DMS153 treated with DMSO at 0.1 percent for 48 hours (cell line): ENCODE measurements at regions not wholly inside any gene's neighbourhood (a gene's known extent, or its start where the extent isn't known, plus 50 kb on each side); places are given as distances from the start of the nearest gene placed in this dataset.
"Not testable (repeated sequence)": the region's sequence is repeated elsewhere in the genome, so short reads cannot be mapped to it uniquely, and the experiment has no call there.

ENCODE experiments used
- DNase-seq: peaks from one replicate; lab custom pipeline; 2025; ENCODE audit not compliant: unreplicated experiment; lab: John Stamatoyannopoulos, UW

- no peak for DNase-seq
Measured at GRCh38 chr3:153640689-153641665, 479.0 kb downstream of the RAP2B start.

GRCh38 chr3:153642576-153642975 lies 478.6 kb upstream of the ARHGEF26 start:
- DNase-seq = not testable (repeated sequence)

DNA sequence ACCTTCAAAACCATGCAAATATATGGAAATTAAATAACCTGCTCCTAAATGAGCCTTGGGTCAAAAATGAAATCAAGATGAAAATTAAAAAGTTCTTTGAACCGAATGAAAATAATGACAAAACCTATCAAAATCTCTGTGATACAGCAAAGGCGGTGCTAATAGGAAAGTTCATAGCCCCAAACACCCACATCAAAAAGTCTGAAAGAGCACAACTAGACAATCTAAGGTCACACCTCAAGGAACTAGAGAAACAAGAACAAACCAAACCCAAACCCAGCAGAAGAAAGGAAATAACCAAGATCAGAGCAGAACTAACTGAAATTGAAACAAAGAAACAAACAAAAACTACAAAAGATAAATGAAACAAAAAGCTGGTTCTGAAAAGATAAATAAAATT lies 477.7 kb upstream of the ARHGEF26 start:
- DNase-seq = not testable (repeated sequence)

DNA sequence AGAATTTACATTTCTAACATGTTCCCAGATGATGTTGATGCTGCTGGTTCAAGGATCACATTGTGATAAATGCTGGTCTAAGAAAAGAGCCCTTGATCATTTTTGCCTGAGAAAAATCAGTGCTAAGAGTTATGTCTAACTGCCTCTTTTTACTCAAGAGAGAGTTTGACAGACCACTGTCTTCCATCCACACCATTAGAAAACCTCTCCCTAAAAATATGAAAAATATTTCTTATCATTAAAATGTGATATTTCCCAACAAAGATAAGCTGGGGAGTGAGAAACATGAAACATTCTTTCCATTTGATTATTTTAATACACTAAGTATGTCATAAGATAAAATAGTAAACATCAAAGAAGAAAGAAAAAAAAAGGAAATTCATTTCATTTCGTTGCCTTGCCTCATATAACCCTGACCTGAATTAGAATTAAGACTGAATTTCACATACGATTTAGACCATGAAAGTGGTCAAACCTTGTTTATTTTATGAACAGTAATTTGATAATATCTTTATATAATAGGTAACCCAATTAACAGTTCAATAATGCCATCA lies 471.8 kb upstream of the ARHGEF26 start:
- no peak for DNase-seq

GRCh38 chr3:153652076-153652475 lies 469.1 kb upstream of the ARHGEF26 start:
- DNase-seq = no peak

GRCh38 chr3:153657046-153657445 lies 464.1 kb upstream of the ARHGEF26 start:
- DNase-seq = no peak

- no peak for DNase-seq
Measured at GRCh38 chr3:153657461-153657860, 463.7 kb upstream of the ARHGEF26 start.

- no peak for DNase-seq
Measured at GRCh38 chr3:153658136-153658535, 463.1 kb upstream of the ARHGEF26 start.

- DNase-seq = no peak
Measured at GRCh38 chr3:153666991-153667740, 454.0 kb upstream of the ARHGEF26 start.

- DNase-seq = no peak
Measured at GRCh38 chr3:153669527-153669926, 451.7 kb upstream of the ARHGEF26 start.

GRCh38 chr3:153670577-153670976 lies 450.6 kb upstream of the ARHGEF26 start:
- DNase-seq = no peak

DNA sequence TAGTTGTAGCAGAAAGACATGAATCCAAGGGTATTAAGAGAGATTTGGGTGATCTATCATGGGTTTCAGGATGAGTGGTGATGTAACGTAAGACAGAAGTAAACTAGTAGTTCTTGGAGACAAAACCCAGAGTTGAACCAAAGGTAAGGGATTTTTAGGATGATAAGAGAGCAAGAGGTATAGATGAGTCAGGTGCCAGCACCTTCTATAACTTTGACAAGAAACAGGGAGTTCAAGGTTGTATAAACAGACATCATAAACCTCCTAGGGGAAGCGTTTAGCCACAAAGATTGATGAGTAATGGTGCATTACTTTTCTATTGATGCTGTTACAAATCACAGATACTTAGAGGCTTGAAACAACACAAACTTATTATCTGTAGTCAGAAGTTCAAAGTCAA lies 447.3 kb upstream of the ARHGEF26 start:
- no peak for DNase-seq

- no peak for DNase-seq
Measured at GRCh38 chr3:153679714-153680113, 441.5 kb upstream of the ARHGEF26 start.

- DNase-seq = no peak
Measured at GRCh38 chr3:153680526-153680925, 440.7 kb upstream of the ARHGEF26 start.

- DNase-seq = no peak
Measured at GRCh38 chr3:153681057-153681456, 440.1 kb upstream of the ARHGEF26 start.

DNA sequence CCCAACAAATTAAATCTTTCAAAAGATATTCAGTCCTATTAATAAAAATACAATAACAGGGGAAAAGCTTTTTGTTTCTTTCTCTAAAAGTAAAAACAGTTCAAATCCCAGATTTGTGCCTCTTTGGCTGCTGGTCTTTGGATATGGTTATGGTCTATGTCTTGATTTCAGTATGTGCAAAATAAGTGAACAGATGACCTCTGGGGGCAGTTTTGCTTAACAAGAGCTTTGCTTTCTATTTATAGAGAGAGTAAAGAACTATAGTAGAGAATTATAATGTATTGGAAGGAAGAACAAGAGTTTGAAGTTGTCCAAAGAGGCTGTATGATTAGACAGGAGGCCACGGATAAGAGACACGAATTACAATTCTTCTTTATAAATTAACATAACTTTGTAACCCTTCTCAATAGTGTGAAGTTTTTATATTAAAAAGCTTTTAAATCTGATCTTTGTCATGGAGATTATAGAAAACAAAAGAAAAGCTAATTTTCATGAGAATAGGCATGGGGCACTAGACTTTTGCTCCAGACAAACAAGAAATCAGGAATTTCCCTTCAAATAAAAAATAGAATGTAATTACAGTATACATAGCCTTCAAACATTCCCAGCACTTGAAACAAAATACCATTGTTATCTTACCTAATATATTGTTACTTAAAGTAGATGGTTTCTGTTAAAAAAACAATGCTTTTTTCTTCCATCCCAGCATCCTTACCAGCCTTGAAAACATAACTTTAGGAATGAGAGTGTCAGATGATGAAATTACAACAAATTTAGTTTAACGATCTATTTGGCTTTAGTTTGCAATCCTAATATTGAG lies 432.7 kb upstream of the ARHGEF26 start:
- no peak for DNase-seq

DNA sequence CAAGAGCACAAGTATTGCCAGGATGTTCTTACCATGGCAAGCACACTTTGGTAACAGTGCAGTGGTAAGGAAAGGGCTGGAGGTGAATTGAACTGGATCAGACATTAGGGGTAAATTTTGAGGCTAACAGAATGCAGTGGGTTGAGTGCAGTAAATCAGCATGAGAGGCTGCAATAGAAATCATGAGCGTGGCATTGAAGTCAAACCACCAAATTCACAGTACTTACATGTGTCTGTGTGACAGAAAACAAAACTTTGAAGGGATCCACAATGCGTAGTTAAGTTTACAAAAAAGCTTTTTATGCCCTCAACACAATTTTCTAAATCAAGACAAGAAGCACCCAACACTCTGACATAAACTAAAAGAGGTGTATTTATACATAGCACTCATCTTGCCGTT lies 428.0 kb upstream of the ARHGEF26 start:
- no peak for DNase-seq

DNA sequence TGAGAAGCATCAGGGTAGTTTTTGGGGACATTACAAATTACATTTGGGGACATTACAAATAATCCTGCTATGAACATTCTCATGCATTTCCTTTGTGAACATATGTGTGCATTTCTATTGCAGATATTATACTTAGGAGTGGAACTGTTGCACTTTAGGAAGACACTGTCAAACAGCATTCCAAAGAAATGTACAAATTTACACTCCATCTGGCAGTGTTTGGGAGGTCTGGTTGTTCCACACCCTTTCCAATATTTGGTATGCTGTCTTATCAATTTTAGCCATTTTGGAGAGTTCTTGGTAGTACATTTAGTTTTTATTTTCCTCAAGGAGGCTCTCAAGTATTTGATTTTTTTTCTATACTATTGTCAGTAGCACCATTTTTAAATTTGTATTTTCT lies 419.1 kb upstream of the ARHGEF26 start:
- DNase-seq = no peak

DNA sequence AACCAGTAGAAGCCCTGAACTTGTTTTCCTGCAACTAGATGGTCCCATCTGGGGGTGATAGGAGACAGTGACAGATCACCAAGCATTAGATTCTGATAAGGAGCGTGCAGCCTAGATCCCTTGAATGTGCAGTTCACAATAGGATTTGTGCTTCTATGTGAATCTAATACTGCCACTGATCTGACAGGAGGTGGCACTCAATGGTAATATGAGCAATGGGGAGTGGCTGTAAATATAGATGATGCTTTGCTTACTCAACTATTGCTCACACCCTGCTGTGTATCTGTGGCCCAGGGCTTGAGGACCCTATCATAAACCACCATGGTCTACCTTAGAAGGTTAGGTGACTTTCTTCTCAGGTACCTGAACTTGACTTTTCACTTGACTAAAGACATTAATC lies 417.1 kb upstream of the ARHGEF26 start:
- no peak for DNase-seq

DNA sequence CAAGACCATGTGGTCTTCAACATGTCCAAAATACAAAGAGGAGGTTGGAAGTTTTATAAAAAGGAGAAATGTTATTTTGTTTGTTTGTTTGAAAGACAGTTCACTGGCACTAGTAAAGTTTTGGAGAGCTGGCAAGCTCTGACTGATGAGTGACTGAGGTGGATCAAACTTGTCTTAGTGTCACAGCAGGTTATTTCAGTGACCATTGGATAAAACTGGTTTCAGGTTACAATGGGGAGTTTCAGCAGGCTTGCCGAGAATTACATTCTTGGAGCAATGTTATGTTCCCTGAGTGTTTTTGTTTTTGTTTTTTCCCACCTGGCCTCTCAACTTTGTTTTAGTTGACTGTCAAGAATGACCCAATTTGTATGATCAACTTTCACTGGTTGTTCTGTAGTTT lies 414.5 kb upstream of the ARHGEF26 start:
- DNase-seq = no peak

GRCh38 chr3:153714016-153714415 lies 407.2 kb upstream of the ARHGEF26 start:
- DNase-seq = no peak
